ENCODE measurements at regions not wholly inside any gene's neighbourhood (a gene's known extent, or its start where the extent isn't known, plus 50 kb on each side); places are given as distances from the start of the nearest gene placed in this dataset.

DNA sequence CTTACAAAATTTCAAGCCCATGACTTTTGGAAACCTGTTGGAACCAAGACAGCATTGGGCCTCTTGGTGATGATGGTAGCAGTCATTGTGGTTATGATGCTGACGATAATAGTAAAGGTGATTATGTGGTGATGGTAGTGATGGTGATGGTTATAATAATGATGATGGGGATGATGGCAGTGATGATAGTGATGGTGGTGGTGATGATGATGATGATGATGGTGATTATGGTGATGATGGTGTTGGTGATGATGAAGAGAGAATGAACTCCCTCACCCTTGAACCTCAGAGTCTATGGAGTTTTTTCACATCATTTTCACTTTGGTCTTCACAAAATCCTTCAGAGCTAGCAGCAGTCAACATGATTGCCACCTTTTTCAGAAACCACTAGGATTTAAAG lies 105.3 kb upstream of the ASIC2 start:
- Histone ChIP-seq H3K36me3 (ENCODE audit: control insufficient read depth in 4 of 4, insufficient read depth in 4 of 4, low read length in 4 of 4) (no peaks in the 10 kb centered on the region), H3K27me3 (ENCODE audit: control insufficient read depth in 3 of 3, insufficient read depth in 3 of 3, low read length in 2 of 3) (peaks cover 0 to 22% (median 0%) of the 10 kb centered on the region in 3 donors), H3K9me3 (ENCODE audit: control insufficient read depth in 4 of 4, insufficient read depth in 3 of 4, low read length in 3 of 4) (no peaks in the 10 kb centered on the region), H3K4me3 (no peak overlapping the region), H3K27ac (ENCODE audit: low read depth in 1 of 2, low read length in 1 of 2) (no peak overlapping the region), H3K4me1 (ENCODE audit: control insufficient read depth in 5 of 5, insufficient read depth in 5 of 5, low read length in 5 of 5) (no peaks in the 10 kb centered on the region), H3K9ac (ENCODE audit: insufficient read depth in 1 of 2, low read length in 2 of 2) (no peak overlapping the region)
- no peak for DNase-seq
- TF ChIP-seq, protein P1, sequence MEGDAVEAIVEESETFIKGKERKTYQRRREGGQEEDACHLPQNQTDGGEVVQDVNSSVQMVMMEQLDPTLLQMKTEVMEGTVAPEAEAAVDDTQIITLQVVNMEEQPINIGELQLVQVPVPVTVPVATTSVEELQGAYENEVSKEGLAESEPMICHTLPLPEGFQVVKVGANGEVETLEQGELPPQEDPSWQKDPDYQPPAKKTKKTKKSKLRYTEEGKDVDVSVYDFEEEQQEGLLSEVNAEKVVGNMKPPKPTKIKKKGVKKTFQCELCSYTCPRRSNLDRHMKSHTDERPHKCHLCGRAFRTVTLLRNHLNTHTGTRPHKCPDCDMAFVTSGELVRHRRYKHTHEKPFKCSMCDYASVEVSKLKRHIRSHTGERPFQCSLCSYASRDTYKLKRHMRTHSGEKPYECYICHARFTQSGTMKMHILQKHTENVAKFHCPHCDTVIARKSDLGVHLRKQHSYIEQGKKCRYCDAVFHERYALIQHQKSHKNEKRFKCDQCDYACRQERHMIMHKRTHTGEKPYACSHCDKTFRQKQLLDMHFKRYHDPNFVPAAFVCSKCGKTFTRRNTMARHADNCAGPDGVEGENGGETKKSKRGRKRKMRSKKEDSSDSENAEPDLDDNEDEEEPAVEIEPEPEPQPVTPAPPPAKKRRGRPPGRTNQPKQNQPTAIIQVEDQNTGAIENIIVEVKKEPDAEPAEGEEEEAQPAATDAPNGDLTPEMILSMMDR (IDR thresholded peaks at IDR 0.05; ENCODE audit: control extremely low read depth, extremely low read depth), result no peak
- WGBS, 2 donors, result 99 to 100% methylated on average over 1 of the region's 1 CpG
- ATAC-seq (ENCODE audit: insufficient read depth, low FRiP score), result no peak

DNA sequence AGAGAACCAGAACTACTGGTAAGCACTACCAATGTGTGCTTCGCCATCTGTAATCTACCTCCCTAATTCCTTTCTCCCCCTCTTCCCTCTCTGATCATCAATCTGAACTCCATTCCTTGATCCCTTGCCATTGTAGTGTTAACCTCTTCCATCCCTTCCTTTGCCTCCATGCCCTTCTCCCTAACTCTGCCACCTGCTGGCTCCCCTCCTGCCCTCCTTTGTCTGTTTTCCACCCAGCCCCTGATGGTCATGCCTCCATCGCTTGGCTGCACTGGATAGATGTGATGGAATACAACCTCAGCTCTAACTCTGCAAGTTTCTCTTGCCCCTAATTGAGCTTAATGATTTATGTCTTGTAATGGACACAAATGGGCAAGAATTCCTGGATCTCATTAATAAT lies 108.2 kb upstream of the ASIC2 start:
- ATAC-seq (ENCODE audit: insufficient read depth, low FRiP score) (no peak), DNase-seq (no peak)
- Histone ChIP-seq H3K27ac (ENCODE audit: low read depth in 1 of 2, low read length in 1 of 2) (no peak overlapping the region), H3K4me1 (ENCODE audit: control insufficient read depth in 5 of 5, insufficient read depth in 5 of 5, low read length in 5 of 5) (peaks cover 0 to 8% (median 0%) of the 10 kb centered on the region in 5 donors), H3K27me3 (ENCODE audit: control insufficient read depth in 3 of 3, insufficient read depth in 3 of 3, low read length in 2 of 3) (peaks cover 0 to 11% (median 0%) of the 10 kb centered on the region in 3 donors), H3K9me3 (ENCODE audit: control insufficient read depth in 4 of 4, insufficient read depth in 3 of 4, low read length in 3 of 4) (no peaks in the 10 kb centered on the region), H3K9ac (ENCODE audit: insufficient read depth in 1 of 2, low read length in 2 of 2) (no peak overlapping the region), H3K36me3 (ENCODE audit: control insufficient read depth in 4 of 4, insufficient read depth in 4 of 4, low read length in 4 of 4) (no peaks in the 10 kb centered on the region), H3K4me3 (no peak overlapping the region)
- 91 to 98% methylated on average over 2 of the region's 2 CpGs for WGBS, 2 donors
- TF ChIP-seq, protein P1 (IDR thresholded peaks at IDR 0.05; ENCODE audit: control extremely low read depth, extremely low read depth), result no peak

DNA sequence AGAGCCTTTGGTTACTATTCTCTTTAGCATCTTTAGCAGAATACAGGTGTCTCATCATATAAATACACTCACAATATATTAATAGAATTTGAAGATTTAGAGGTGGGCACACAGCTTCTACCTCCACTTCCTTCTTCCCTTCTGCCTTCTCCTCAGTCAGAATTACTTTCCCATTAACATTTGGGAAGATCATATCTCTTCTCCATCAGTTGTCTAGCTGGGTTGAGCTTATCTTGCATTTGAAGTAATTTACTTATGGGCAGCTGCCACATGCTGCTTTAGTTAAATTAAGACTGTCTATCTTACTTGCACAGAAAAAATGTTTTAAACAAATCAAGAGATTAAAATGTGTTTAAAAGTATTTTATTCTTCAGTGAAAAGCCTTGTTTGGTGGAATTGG lies 110.1 kb upstream of the ASIC2 start:
- Histone ChIP-seq H3K4me3 (no peak overlapping the region), H3K9ac (ENCODE audit: insufficient read depth in 1 of 2, low read length in 2 of 2) (no peak overlapping the region), H3K9me3 (ENCODE audit: control insufficient read depth in 4 of 4, insufficient read depth in 3 of 4, low read length in 3 of 4) (no peaks in the 10 kb centered on the region), H3K27me3 (ENCODE audit: control insufficient read depth in 3 of 3, insufficient read depth in 3 of 3, low read length in 2 of 3) (peaks cover 0 to 11% (median 0%) of the 10 kb centered on the region in 3 donors), H3K27ac (ENCODE audit: low read depth in 1 of 2, low read length in 1 of 2) (no peak overlapping the region), H3K4me1 (ENCODE audit: control insufficient read depth in 5 of 5, insufficient read depth in 5 of 5, low read length in 5 of 5) (peaks cover 0 to 15% (median 0%) of the 10 kb centered on the region in 5 donors), H3K36me3 (ENCODE audit: control insufficient read depth in 4 of 4, insufficient read depth in 4 of 4, low read length in 4 of 4) (no peaks in the 10 kb centered on the region)
- DNase-seq, result no peak
- no peak for ATAC-seq (ENCODE audit: insufficient read depth, low FRiP score)
- TF ChIP-seq, protein P1 (IDR thresholded peaks at IDR 0.05; ENCODE audit: control extremely low read depth, extremely low read depth), result no peak

Data from lung (tissue), 11 donors.